ENCODE measurements at regions not wholly inside any gene's neighbourhood (a gene's known extent, or its start where the extent isn't known, plus 50 kb on each side); places are given as distances from the start of the nearest gene placed in this dataset.

DNA sequence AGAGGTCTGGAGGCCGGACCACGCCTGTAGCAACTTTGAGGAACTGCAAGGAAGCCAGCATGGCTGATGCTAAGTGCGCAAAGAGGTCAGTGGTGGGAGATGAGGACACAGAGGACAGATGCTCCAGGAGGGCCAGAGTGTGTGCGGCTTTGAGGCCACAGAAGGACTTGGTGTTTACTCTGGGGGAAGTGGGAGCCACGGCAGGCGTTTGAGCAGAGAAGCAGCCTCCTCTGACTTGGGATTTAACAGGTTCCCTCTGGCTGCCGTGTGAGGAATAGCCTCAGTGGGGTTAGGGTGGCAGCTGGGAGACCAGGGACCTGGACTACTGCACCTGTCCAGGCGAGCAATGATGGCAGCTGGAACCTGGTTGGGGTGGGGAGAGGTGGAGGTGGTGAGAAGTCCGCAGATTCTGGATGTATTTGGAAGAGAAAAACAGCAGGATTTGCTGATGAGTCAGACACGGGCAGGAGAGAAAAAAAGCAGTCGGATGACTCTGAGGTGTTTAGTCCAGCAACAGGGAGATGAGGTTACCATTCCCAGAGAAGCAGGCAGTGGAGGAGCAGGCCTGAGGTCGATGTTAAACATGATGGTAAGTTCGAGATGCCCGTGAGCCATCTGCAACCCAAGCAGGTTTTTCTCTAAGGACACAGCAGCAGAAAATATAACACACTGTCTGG, 143.5 kb downstream of the SCARB1 start:
- TF ChIP-seq FOXJ3 (CRISPR knock-in tag; IDR thresholded peaks at IDR 0.05; ENCODE audit: borderline replicate concordance) (no peak), NR2C2 (CRISPR knock-in tag; IDR thresholded peaks at IDR 0.05) (no peak), ETV6 (CRISPR knock-in tag; IDR thresholded peaks at IDR 0.05) (no peak)
- TF ChIP-seq, protein P1, sequence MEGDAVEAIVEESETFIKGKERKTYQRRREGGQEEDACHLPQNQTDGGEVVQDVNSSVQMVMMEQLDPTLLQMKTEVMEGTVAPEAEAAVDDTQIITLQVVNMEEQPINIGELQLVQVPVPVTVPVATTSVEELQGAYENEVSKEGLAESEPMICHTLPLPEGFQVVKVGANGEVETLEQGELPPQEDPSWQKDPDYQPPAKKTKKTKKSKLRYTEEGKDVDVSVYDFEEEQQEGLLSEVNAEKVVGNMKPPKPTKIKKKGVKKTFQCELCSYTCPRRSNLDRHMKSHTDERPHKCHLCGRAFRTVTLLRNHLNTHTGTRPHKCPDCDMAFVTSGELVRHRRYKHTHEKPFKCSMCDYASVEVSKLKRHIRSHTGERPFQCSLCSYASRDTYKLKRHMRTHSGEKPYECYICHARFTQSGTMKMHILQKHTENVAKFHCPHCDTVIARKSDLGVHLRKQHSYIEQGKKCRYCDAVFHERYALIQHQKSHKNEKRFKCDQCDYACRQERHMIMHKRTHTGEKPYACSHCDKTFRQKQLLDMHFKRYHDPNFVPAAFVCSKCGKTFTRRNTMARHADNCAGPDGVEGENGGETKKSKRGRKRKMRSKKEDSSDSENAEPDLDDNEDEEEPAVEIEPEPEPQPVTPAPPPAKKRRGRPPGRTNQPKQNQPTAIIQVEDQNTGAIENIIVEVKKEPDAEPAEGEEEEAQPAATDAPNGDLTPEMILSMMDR (IDR thresholded peaks at IDR 0.05), result no peak

All from WTC11 (cell line).